Activated CD4-positive, alpha-beta T cell treated with anti-CD3 and anti-CD28 coated beads, Interleukin-2, amount 10 ng/mL, durations not matched to agents 7 days and 5 days (primary cell): ENCODE measurements at regions not wholly inside any gene's neighbourhood (a gene's known extent, or its start where the extent isn't known, plus 50 kb on each side); places are given as distances from the start of the nearest gene placed in this dataset.

Experiments used
- CTCF ChIA-PET: fragments of 350-600 bp; sonication (Branson Sonifier 250); formaldehyde crosslinking; loops from one replicate; lab custom pipeline; 2021; ENCODE audit warnings: antibody characterized with exemption; lab: Charles Lee
- POLR2A ChIA-PET: fragments of 350-600 bp; sonication (Branson Sonifier 250); formaldehyde crosslinking; loops from one replicate; lab custom pipeline; 2021; ENCODE audit warnings: antibody characterized with exemption; lab: Charles Lee
- DNase-seq: peaks from one replicate; pipeline ENCODE4 v3.0.0-alpha.2; 2020
- H3K27ac Mint-ChIP-seq: one replicate; pipeline ENCODE4 v1.8.0; 2021; ENCODE audit warnings: mild to moderate bottlenecking, moderate library complexity, mixed read lengths
- H3K27me3 Mint-ChIP-seq: one replicate; pipeline ENCODE4 v1.8.0; 2021; ENCODE audit warnings: mixed read lengths
- H3K36me3 Mint-ChIP-seq: one replicate; pipeline ENCODE4 v1.8.0; 2021; ENCODE audit warnings: low read depth, mixed read lengths
- H3K4me1 Mint-ChIP-seq: one replicate; pipeline ENCODE4 v1.8.0; 2021; ENCODE audit warnings: mixed read lengths
- H3K4me3 Mint-ChIP-seq: one replicate; pipeline ENCODE4 v1.8.0; 2021; ENCODE audit warnings: mild to moderate bottlenecking, moderate library complexity, mixed read lengths
- H3K9me3 Mint-ChIP-seq: one replicate; pipeline ENCODE4 v1.8.0; 2021; ENCODE audit warnings: mixed read lengths

GRCh38 chr7:25884265-25884828 lies 267.7 kb upstream of the NFE2L3 start:
- Mint-ChIP-seq H3K4me3 (no peak overlapping the region), H3K36me3 (no peaks in the 10 kb centered on the region), H3K4me1 (peaks cover 4% of the 10 kb centered on the region), H3K27ac (no peak overlapping the region), H3K27me3 (peaks cover 29% of the 10 kb centered on the region), H3K9me3 (no peaks in the 10 kb centered on the region)
- ChIA-PET CTCF (interaction anchor here (1.3 kb wide), 1 partner anchor 8 kb away, joined by 4 read pairs; no protein-coding TSS in a partner anchor), POLR2A (no interaction called here)
- no peak for DNase-seq

GRCh38 chr7:25885057-25885576 lies 266.9 kb upstream of the NFE2L3 start:
- Mint-ChIP-seq H3K36me3 (no peaks in the 10 kb centered on the region), H3K27me3 (peaks cover 29% of the 10 kb centered on the region), H3K4me3 (no peak overlapping the region), H3K4me1 (peaks cover 4% of the 10 kb centered on the region), H3K9me3 (no peaks in the 10 kb centered on the region), H3K27ac (no peak overlapping the region)
- no peak for DNase-seq
- POLR2A ChIA-PET, result no interaction called here
- CTCF ChIA-PET, result no interaction called here

- ChIA-PET CTCF (no interaction called here), POLR2A (interaction anchor here (0.6 kb wide), 1 partner anchor 18 kb away, joined by 3 read pairs; no protein-coding TSS in a partner anchor)
- H3K27me3 Mint-ChIP-seq, result peaks cover 24% of the 10 kb centered on the region
- H3K27ac Mint-ChIP-seq, result no peak overlapping the region
- H3K4me1 Mint-ChIP-seq, result peaks cover 4% of the 10 kb centered on the region
- H3K4me3 Mint-ChIP-seq, result no peak overlapping the region
- no peak for DNase-seq
- H3K36me3 Mint-ChIP-seq, result no peaks in the 10 kb centered on the region
- H3K9me3 Mint-ChIP-seq, result no peaks in the 10 kb centered on the region
Measured at GRCh38 chr7:25886387-25887240, 265.4 kb upstream of the NFE2L3 start.

- Mint-ChIP-seq H3K36me3 (no peaks in the 10 kb centered on the region), H3K4me1 (peaks cover 4% of the 10 kb centered on the region), H3K9me3 (no peaks in the 10 kb centered on the region), H3K27ac (no peak overlapping the region), H3K27me3 (peaks cover 27% of the 10 kb centered on the region), H3K4me3 (no peak overlapping the region)
- CTCF ChIA-PET, result no interaction called here
- POLR2A ChIA-PET, result interaction anchor here (0.6 kb wide), 1 partner anchor 17 kb away, joined by 3 read pairs; no protein-coding TSS in a partner anchor
- no peak for DNase-seq
Measured at GRCh38 chr7:25887266-25887665, 264.7 kb upstream of the NFE2L3 start.

GRCh38 chr7:25887795-25888559 lies 264.0 kb upstream of the NFE2L3 start:
- Mint-ChIP-seq H3K4me3 (no peak overlapping the region), H3K27ac (no peak overlapping the region), H3K36me3 (no peaks in the 10 kb centered on the region), H3K27me3 (peaks cover 24% of the 10 kb centered on the region), H3K4me1 (peaks cover 7% of the 10 kb centered on the region), H3K9me3 (no peaks in the 10 kb centered on the region)
- ChIA-PET CTCF (no interaction called here), POLR2A (no interaction called here)
- DNase-seq, result no peak

GRCh38 chr7:25889765-25890164 lies 262.2 kb upstream of the NFE2L3 start:
- POLR2A ChIA-PET, result no interaction called here

GRCh38 chr7:25891591-25891990 lies 260.4 kb upstream of the NFE2L3 start:
- Mint-ChIP-seq H3K36me3 (peaks cover 9% of the 10 kb centered on the region), H3K4me3 (no peak overlapping the region), H3K9me3 (peaks cover 5% of the 10 kb centered on the region), H3K27ac (no peak overlapping the region), H3K27me3 (peaks cover 18% of the 10 kb centered on the region), H3K4me1 (peaks cover 34% of the 10 kb centered on the region)
- DNase-seq, result no peak
- ChIA-PET POLR2A (no interaction called here), CTCF (no interaction called here)

More at GRCh38 chr7:25889765-25890164, 262.2 kb upstream of the NFE2L3 start:
- peaks cover 25% of the 10 kb centered on the region for H3K4me1 Mint-ChIP-seq
- H3K9me3 Mint-ChIP-seq, result peaks cover 5% of the 10 kb centered on the region
- H3K27ac Mint-ChIP-seq, result no peak overlapping the region
- peaks cover 8% of the 10 kb centered on the region for H3K36me3 Mint-ChIP-seq
- no peak overlapping the region for H3K4me3 Mint-ChIP-seq
- CTCF ChIA-PET, result interaction anchor here (0.6 kb wide), 1 partner anchor 428 kb away, joined by 4 read pairs; no protein-coding TSS in a partner anchor
- no peak for DNase-seq
- H3K27me3 Mint-ChIP-seq, result peaks cover 24% of the 10 kb centered on the region

GRCh38 chr7:25893436-25893835 lies 258.6 kb upstream of the NFE2L3 start:
- peak overlapping the region; percentile 90 for H3K27ac Mint-ChIP-seq
- CTCF ChIA-PET, result interaction anchor here (0.6 to 7.3 kb wide), 20 partner anchors 11 to 1268 kb away, joined by 3 to 36 read pairs (median 5); partner anchors contain the start of gene NFE2L3

GRCh38 chr7:25894002-25894901 lies 257.7 kb upstream of the NFE2L3 start:
- H3K27ac Mint-ChIP-seq, result peak overlapping the region; percentile 51
- no peak overlapping the region for H3K4me3 Mint-ChIP-seq

More at GRCh38 chr7:25893436-25893835, 258.6 kb upstream of the NFE2L3 start:
- POLR2A ChIA-PET, result interaction anchor here (1.0 kb wide), 1 partner anchor 305 kb away, joined by 4 read pairs; no protein-coding TSS in a partner anchor
- DNase-seq, result no peak
- Mint-ChIP-seq H3K27me3 (peaks cover 22% of the 10 kb centered on the region), H3K4me1 (peaks cover 31% of the 10 kb centered on the region), H3K36me3 (peaks cover 9% of the 10 kb centered on the region), H3K4me3 (peak overlapping the region; percentile 72), H3K9me3 (peaks cover 5% of the 10 kb centered on the region)

GRCh38 chr7:25894902-25895791 lies 256.9 kb upstream of the NFE2L3 start:
- ChIA-PET POLR2A (no interaction called here), CTCF (interaction anchor here (0.6 to 7.3 kb wide), 14 partner anchors 9 to 1266 kb away, joined by 3 to 36 read pairs (median 4); no protein-coding TSS in a partner anchor)
- H3K27ac Mint-ChIP-seq, result peak overlapping the region; percentile 22
- peaks cover 31% of the 10 kb centered on the region for H3K4me1 Mint-ChIP-seq
- H3K4me3 Mint-ChIP-seq, result peak overlapping the region; percentile 22
- peak; percentile 59 for DNase-seq
- peaks cover 9% of the 10 kb centered on the region for H3K36me3 Mint-ChIP-seq
- peaks cover 5% of the 10 kb centered on the region for H3K9me3 Mint-ChIP-seq
- H3K27me3 Mint-ChIP-seq, result peaks cover 17% of the 10 kb centered on the region

More at GRCh38 chr7:25894002-25894901, 257.7 kb upstream of the NFE2L3 start:
- H3K27me3 Mint-ChIP-seq, result peaks cover 21% of the 10 kb centered on the region
- H3K4me1 Mint-ChIP-seq, result peaks cover 31% of the 10 kb centered on the region
- CTCF ChIA-PET, result interaction anchor here (0.6 to 7.3 kb wide), 18 partner anchors 10 to 1267 kb away, joined by 3 to 36 read pairs (median 4); no protein-coding TSS in a partner anchor
- H3K9me3 Mint-ChIP-seq, result peaks cover 5% of the 10 kb centered on the region
- peak; percentile 43 for DNase-seq
- POLR2A ChIA-PET, result interaction anchor here (0.6 kb wide), 1 partner anchor 78 kb away, joined by 3 read pairs; no protein-coding TSS in a partner anchor
- H3K36me3 Mint-ChIP-seq, result peaks cover 9% of the 10 kb centered on the region
